HG02840 (cell line): ENCODE measurements at regions not wholly inside any gene's neighbourhood (a gene's known extent, or its start where the extent isn't known, plus 50 kb on each side); places are given as distances from the start of the nearest gene placed in this dataset.

Source experiments
- ATAC-seq: cut with Tn5 transposase; IDR thresholded peaks from one replicate; pipeline ENCODE4 v1.9.1; 2021; ENCODE audit warnings: mild to moderate bottlenecking, moderate library complexity, moderate number of reproducible peaks; ENCODE audit not compliant: unreplicated experiment, low FRiP score

DNA sequence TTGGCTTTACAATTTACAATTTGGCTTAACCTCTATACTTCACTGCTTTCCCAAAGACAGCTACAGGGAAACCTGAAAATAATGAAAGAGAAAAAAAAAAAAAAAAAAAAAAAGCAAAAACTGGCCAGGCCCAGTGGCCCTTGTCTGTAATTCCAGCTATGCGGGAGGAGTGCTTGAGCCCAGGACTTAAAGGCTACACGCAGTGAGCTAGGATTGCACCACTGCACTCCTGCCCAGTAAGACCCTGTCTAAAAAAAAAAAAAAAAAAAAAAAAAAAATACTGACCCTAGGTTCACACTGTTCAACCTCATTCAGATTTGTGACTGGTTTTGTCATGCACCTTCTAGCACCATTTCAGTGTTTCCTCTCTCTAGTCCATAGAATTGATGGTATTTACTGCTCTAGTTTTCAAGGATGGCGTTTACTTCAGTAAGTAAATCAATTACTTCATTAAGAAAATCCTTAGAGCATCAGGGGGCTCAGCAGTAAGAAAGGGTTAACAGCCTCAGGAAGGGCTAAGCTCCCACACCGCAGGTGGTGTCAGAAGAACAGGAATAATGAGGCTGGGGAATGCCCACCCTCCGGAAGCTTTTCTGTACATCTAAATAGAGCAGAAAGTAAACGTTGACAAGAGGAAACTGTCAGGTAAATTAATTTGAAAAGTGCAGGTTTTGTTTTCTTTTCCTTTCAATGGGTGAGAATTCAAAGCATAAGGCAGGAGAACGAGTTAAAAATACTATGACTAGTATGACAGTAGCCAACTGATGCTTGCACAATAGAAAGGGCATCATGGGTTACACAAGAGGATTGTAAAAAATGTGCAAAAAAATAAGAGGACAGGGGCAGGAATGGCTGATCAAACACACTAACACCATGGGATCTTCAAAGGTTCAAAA is 115.0 kb upstream of the MDM1 start:
- ATAC-seq, result no peak

DNA sequence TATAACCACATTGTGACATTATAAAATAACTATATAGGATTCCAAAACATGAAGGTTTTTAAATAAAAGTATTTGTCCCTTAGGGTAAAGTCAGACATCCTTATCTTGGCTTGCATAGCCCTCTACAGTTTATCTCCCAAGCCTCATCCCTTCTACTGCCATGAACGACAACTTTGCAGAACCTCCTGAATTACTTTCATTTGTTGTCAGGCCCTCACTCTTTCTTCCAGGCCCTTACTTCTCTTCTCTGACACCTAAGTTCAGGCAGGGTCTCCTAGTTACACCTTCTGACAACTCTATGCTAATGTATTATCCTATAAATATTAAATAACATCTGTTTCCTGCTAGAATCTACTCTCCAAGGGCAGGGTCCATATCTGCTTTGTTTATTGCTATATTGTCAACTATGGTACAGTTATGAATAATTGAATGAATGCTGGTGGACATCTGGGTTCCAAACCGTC is 115.7 kb upstream of the MDM1 start:
- no peak for ATAC-seq

- ATAC-seq, result no peak
These were observed 117.0 kb upstream of the MDM1 start for GRCh38 chr12:68449196-68449595.

- ATAC-seq, result no peak
These were observed 118.7 kb upstream of the MDM1 start for GRCh38 chr12:68450947-68451260.

- ATAC-seq, result peak; percentile 63
These were observed 119.3 kb upstream of the MDM1 start for GRCh38 chr12:68451261-68452077.

GRCh38 chr12:68452078-68452715 is 120.0 kb upstream of the MDM1 start:
- no peak for ATAC-seq

- ATAC-seq, result no peak
These were observed 121.1 kb upstream of the MDM1 start for GRCh38 chr12:68453278-68453677.

- no peak for ATAC-seq
These were observed 121.7 kb upstream of the MDM1 start for GRCh38 chr12:68453876-68454275.

DNA sequence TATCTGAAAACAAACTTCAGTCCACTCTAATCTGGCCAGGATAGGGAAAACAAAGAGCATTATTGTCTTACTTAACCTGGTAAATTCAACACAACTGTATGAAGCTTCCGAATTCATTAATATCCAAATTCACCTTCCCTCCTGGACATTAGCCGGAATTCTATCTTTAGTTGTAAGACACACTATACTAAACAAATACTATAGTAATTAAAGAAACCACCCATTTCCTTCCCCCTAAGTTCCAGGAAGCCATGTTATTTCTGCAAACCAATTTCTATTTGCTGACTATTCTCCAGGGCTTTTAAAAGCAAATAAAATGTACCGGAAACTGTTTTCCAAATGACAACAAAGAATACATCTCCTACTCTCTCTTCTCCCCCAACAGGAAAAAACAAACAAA is 122.7 kb upstream of the MDM1 start:
- no peak for ATAC-seq

DNA sequence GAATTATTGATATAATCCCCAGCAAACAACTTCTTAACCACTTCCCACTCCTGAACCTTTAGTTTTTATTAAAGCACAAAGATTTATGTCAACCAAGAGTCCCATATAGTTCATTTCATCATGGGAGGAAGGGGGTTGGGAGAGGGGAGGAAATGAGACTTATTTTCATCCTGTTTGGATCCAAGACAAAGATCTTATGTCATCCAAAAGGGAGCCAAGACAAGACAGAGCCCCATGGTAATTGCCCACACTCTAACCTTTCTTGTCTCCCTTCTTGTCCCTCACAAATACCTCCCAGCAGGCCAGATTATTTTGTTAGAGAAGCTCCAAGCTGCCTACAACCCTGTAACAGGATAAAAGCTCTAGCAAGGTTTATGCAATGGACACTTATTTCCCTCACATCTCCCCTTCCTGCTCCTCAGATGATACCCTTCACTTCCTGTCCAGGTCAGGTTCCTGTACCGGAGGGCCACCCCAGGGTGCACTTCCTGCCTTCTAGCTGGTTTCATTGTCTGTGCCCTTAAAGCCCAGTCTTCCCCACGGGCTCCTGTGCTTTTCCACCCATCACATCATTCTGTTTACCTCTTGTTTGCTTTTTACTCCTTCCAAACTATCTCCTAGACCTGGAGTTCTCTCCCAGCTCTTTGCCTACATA is 123.7 kb upstream of the MDM1 start:
- no peak for ATAC-seq

DNA sequence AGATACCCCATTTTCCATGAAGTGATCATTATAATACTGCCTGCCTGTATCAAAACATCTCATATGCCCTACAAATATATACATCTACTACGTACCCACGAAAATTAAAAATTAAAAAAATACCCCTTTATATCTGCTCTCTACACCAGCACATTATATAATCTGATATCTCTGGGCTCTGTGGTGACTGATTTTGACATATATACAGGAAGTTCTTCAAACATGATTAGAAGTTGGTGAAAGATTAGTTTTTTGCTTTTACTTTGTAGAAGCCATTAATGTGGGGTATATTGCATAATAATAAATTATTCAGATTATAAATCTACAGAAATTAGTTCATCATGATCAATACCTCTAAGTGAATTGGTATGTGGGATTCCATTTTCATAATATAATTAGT is 126.7 kb upstream of the MDM1 start:
- no peak for ATAC-seq

DNA sequence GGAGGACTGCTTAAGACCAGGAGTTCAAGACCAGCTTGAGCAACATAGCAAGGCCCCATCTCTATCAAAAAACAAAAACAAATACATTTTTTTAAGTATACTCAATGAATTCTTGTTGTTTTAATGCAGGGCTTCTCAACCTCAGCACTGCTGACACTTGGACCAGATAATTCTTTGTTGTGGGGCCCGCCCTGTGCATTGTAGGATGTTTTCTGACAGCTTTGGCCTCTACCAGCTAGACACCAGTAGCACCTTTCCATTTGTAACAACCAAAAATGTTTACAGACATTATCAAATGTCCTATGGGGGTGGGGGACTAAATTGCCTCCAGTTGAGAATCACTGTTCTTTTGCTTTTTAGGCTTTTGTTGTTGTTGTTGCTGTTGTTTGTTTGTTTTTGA is 128.1 kb upstream of the MDM1 start:
- ATAC-seq, result no peak

DNA sequence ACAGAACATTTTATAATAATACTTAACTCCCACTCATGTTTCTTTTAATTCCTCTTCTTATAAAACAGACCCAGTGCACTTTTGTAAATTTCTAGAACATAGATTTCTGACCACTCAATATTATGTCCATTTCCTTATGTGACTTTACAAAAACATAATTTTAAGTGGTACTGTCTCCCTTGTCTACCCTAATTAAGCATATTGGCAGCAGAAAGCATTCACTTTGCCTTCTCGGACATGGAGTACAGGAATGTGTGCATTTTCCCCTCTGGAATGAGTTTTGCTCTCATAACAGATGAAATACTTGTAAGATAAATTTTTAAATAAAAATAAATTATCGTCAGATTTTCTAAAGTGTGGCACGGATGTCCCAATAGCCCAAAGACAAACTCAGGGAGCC is 129.5 kb upstream of the MDM1 start:
- no peak for ATAC-seq

DNA sequence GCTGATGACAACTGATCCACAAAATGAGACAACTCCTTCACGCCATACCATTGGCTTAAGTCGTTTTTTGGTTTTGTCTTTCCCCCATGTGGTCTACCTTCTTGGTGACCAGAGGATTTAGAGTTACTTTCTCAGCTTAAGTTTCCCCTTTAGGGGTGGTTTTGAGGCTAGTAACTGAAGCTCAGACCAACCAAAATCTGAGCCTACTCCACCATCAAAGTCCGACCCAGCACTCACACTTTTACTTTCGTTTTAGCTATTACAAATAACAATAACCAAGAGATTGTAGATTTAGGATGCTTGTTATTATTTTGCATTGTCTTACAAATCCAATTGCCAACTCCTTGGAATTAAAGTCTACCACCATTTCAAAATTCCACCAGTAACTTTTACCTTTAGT is 130.6 kb upstream of the MDM1 start:
- no peak for ATAC-seq

DNA sequence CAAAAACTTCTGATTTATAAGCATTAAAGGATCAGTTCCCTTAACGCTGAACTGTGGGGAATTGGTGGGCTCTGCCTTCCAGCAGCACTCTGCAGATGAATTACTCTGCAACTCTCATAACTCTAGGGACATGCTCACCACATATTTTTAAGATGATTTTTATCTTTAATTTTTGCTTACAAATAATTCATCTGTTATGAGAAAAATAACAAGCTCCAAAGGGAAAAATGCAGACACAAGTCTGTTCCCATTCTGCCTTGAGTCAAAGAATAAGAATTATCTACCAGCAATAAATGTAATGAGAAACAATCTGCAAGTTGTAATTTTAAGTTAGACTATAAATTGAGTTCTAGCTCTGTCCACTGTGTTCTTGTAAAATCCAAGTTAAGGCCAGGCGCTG is 133.1 kb upstream of the MDM1 start:
- ATAC-seq, result no peak

GRCh38 chr12:68467514-68467913 is 135.4 kb upstream of the MDM1 start:
- ATAC-seq, result no peak

GRCh38 chr12:68468036-68468435 is 135.9 kb upstream of the MDM1 start:
- ATAC-seq, result no peak

- ATAC-seq, result no peak
These were observed 137.0 kb upstream of the MDM1 start for GRCh38 chr12:68469113-68469512.

- no peak for ATAC-seq
These were observed 138.6 kb upstream of the MDM1 start for GRCh38 chr12:68470664-68471328.
